ENCODE measurements at regions not wholly inside any gene's neighbourhood (a gene's known extent, or its start where the extent isn't known, plus 50 kb on each side); places are given as distances from the start of the nearest gene placed in this dataset.

- no peak for DNase-seq (ENCODE audit: low read depth in 2 of 2)
These were observed 106.1 kb upstream of the VEGFC start for GRCh38 chr4:176898791-176899190.

- no peak for DNase-seq (ENCODE audit: low read depth in 2 of 2)
These were observed 110.1 kb upstream of the VEGFC start for GRCh38 chr4:176902710-176903323.

GRCh38 chr4:176906709-176907108, 114.0 kb upstream of the VEGFC start:
- DNase-seq (ENCODE audit: low read depth in 2 of 2): no peak

- DNase-seq (ENCODE audit: low read depth in 2 of 2): no peak
These were observed 117.9 kb upstream of the VEGFC start for GRCh38 chr4:176910646-176911045.

- DNase-seq (ENCODE audit: low read depth in 2 of 2): no peak
These were observed 126.9 kb upstream of the VEGFC start for GRCh38 chr4:176919631-176920030.

GRCh38 chr4:176920694-176921093, 128.0 kb upstream of the VEGFC start:
- no peak for DNase-seq (ENCODE audit: low read depth in 2 of 2)

- no peak for DNase-seq (ENCODE audit: low read depth in 2 of 2)
These were observed 128.5 kb upstream of the VEGFC start for GRCh38 chr4:176921256-176921655.

GRCh38 chr4:176924238-176924637, 131.5 kb upstream of the VEGFC start:
- no peak for DNase-seq (ENCODE audit: low read depth in 2 of 2)

- DNase-seq (ENCODE audit: low read depth in 2 of 2): no peak
These were observed 133.2 kb upstream of the VEGFC start for GRCh38 chr4:176925962-176926361.

- no peak for DNase-seq (ENCODE audit: low read depth in 2 of 2)
These were observed 134.4 kb upstream of the VEGFC start for GRCh38 chr4:176927117-176927516.

- DNase-seq (ENCODE audit: low read depth in 2 of 2): no peak
These were observed 134.9 kb upstream of the VEGFC start for GRCh38 chr4:176927664-176928063.

- no peak for DNase-seq (ENCODE audit: low read depth in 2 of 2)
These were observed 146.7 kb upstream of the VEGFC start for GRCh38 chr4:176939445-176939844.

- no peak for DNase-seq (ENCODE audit: low read depth in 2 of 2)
These were observed 152.6 kb upstream of the VEGFC start for GRCh38 chr4:176945334-176945733.

- no peak for DNase-seq (ENCODE audit: low read depth in 2 of 2)
These were observed 156.3 kb upstream of the VEGFC start for GRCh38 chr4:176949029-176949428.

- no peak for DNase-seq (ENCODE audit: low read depth in 2 of 2)
These were observed 160.3 kb upstream of the VEGFC start for GRCh38 chr4:176953021-176953420.

GRCh38 chr4:176957353-176958118, 164.8 kb upstream of the VEGFC start:
- no peak for DNase-seq (ENCODE audit: low read depth in 2 of 2)

- no peak for DNase-seq (ENCODE audit: low read depth in 2 of 2)
These were observed 167.3 kb upstream of the VEGFC start for GRCh38 chr4:176959980-176960379.

GRCh38 chr4:176963121-176963520, 170.4 kb upstream of the VEGFC start:
- no peak for DNase-seq (ENCODE audit: low read depth in 2 of 2)

- no peak for DNase-seq (ENCODE audit: low read depth in 2 of 2)
These were observed 171.5 kb upstream of the VEGFC start for GRCh38 chr4:176964116-176964691.

GRCh38 chr4:176967586-176967985, 174.9 kb upstream of the VEGFC start:
- DNase-seq (ENCODE audit: low read depth in 2 of 2): no peak

GRCh38 chr4:176968094-176968493, 175.4 kb upstream of the VEGFC start:
- DNase-seq (ENCODE audit: low read depth in 2 of 2): no peak

GRCh38 chr4:176969011-176969410, 176.3 kb upstream of the VEGFC start:
- no peak for DNase-seq (ENCODE audit: low read depth in 2 of 2)

GRCh38 chr4:176970853-176971252, 178.1 kb upstream of the VEGFC start:
- DNase-seq (ENCODE audit: low read depth in 2 of 2): no peak
